AG20443 (cell line): ENCODE measurements at regions not wholly inside any gene's neighbourhood (a gene's known extent, or its start where the extent isn't known, plus 50 kb on each side); places are given as distances from the start of the nearest gene placed in this dataset.
"Not testable (repeated sequence)": the region's sequence is repeated elsewhere in the genome, so short reads cannot be mapped to it uniquely, and the experiment has no call there.

ENCODE experiments used
- DNase-seq: peaks from one replicate; pipeline ENCODE4 v3.0.0; 2012; ENCODE audit warnings: low spot score, mixed read lengths

- no peak for DNase-seq
Measured at GRCh38 chr1:82143108-82143833, 342.5 kb downstream of the ADGRL2 start.

DNA sequence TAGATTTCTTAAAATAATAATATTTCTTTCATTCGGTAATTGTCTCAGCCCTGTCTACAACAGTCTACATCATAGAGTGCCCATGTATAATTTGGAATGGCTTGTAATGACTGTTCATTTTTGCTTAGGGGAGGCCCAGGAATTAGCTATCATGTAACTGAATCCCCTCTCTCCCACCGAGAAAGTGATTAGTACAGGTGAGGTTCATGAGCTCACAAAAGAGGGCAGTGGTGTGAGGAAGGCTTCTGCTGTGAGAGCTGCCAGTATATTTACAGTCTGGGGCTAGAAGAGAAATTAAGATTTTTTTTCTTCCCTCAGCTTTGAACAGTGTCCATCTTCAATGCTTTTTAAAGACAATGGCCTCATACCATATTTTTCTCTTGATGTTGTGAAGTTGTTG, 340.7 kb downstream of the ADGRL2 start:
- DNase-seq = no peak

DNA sequence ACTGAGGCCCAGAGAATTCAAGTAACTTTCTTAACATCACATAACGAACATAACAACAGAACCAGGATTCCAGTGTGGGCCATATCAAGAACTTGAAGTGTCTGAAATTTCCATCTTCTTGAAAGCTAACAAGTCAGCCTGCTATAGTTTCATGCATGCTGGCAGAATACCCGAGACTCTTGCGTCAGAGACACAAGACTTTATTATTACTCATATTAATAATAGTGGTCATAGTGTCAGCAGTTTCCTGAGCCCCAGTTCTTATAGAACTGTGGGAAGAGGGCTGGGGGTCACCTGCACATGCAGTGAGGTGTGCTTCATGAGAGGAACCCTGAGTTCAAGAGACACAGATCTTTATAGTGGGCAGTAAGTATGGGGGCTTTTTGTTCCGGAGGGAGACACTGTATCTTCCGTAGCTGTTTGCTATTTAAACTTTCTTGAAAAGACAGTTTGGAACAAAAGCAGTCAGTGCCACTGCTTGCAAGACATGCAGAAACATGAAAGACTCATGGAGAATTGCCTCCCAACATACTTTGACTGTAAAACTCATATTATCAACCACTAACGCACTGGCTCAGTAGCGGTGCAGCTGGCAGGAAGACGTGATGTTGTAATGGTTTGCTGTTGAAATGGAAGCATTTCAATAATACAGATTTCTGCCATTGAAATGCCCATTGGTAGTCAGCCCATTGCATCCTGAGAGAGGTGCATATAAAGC, 339.2 kb downstream of the ADGRL2 start:
- no peak for DNase-seq

DNA sequence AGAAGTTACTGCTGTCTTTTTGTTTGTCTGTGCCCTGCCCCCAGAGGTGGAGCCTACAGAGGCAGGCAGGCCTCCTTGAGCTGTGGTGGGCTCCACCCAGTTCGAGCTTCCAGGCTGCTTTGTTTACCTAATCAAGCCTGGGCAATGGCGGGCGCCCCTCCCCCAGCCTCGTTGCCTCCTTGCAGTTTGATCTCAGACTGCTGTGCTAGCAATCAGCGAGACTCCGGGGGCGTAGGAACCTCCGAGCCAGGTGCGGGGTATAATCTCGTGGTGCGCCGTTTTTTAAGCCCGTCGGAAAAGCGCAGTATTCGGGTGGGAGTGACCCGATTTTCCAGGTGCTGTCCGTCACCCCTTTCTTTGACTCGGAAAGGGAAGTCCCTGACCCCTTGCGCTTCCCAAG, 335.6 kb downstream of the ADGRL2 start:
- not testable (repeated sequence) for DNase-seq

DNA sequence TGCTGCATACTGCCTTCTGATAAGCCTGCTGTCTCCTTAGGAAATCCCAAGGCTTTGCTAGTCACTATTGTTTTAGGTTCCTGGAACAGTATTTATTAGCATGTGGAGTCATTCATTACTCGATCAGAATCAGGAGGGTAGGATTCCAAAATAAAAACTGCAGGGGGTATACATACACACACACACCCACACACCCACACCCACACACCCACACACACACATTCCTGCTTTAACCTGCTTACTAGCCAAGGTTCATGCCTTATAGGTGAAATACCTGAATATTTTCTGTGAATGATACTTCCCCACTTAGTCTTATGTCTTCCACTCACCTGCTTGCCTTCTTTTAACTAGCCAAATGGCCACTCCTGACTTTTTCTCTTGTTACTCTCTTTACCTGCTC, 325.1 kb downstream of the ADGRL2 start:
- DNase-seq = no peak

DNA sequence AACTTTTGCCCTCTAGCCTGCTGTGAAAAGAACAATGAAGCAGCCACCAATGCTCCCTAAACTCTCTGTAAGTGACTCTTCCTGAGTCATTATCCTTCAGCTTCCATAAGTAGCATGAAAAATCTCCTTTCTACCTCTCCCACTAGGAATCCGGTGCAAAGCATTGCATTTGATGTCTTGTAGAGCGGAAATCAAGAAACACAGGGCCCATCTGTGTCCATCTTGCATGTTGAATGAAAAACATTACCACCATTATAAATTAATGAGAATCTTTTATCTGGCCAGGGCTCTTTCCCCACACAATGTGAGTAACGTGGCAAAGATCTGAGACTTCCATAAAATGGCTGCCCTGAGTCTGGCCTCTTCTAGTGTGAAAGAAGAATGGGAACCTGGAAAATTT, 324.4 kb downstream of the ADGRL2 start:
- no peak for DNase-seq

- DNase-seq = no peak
Measured at GRCh38 chr1:82121421-82121820, 320.7 kb downstream of the ADGRL2 start.

GRCh38 chr1:82116105-82116504, 315.4 kb downstream of the ADGRL2 start:
- no peak for DNase-seq

DNA sequence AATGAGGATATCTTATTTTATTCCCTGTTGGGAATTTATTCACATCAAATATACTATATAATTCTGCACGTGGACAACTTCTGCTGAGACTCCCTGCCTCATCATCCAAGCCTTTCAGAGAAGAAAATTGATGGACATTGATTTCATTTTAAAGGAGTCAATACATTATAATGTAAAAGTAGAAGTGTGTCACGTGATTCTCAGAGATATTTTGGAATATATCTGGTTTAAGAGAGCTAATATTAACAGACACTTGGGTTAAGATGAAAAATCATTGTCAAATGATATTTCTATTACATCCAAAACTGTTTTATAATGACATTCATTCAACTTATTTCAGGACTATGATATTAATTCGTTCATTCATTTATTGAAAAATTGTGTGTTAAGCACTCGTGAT, 314.2 kb downstream of the ADGRL2 start:
- DNase-seq = no peak

- no peak for DNase-seq
Measured at GRCh38 chr1:82110366-82111254, 309.9 kb downstream of the ADGRL2 start.

DNA sequence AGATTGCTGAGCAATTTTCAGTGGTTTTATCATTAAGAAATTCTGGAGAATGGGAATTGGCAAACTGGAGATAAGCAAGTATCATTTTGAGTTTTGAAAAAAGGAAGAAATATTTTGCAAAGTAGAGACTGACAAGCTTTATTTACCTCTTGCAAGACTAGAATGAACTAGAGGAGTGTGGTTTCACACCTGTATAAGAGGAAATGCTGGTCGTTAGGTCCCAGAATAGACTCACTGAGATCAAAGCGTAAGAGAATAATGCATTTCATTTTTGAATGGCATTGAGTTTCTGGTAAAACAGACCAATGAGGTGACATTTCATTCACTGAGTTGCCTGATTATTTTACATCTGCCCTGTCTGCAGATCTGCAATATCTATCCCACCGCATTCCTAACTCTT, 308.1 kb downstream of the ADGRL2 start:
- DNase-seq = no peak

DNA sequence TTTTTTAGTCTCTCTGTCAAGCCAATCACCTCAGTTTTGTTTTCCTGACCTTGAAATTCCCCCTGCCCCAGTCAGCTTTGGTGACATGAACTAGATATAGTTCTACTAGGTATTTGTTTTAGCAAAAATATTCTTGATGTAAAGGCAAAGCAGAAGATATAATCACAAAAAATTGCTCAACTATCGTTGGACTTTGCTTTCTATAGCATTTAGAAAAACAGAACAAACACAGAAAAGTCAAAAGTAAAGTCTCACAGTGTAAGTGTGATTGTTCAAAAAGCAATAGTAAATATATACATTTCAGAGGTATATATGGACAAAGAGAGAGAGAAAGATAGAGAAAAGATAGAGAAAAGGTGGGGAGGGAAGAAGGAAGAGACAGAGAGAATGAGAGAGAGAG, 305.9 kb downstream of the ADGRL2 start:
- no peak for DNase-seq

DNA sequence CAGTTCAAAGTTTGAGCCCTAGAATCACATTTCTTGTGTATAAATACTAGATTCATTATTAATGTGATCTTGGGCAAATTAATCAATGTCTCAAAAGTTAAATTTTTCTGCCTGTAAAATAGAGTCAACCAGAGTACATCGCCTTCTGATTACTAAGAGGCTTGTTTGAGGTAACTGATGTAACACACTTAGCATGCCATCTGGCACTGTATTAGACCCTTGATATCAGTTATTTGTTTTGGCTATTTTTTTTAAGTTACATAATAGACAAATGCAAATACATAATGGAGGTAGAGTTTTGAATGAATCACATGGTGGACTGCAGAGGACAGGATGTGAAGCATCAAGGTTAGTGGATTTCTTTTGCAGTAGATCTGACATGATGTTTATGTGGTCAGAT, 298.4 kb downstream of the ADGRL2 start:
- DNase-seq = no peak

DNA sequence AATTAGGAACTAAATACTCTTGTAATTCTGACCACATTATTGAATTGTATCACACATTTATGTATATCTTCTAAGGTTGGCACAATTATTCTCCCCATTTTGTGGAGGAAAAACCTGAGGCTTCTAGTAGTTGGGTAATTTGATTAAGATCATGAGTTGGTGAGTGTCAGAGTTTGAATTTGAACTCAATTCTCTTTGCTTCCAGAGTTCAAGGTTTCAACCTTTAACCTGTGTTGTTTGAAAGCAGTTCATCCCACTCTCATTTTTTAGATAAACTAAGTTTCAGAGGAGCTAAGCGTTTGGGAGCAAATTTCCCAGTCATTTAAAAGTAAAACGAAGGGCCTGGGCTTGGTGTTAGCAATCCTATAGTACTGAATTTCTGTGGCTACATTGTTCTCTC, 293.4 kb downstream of the ADGRL2 start:
- no peak for DNase-seq

DNA sequence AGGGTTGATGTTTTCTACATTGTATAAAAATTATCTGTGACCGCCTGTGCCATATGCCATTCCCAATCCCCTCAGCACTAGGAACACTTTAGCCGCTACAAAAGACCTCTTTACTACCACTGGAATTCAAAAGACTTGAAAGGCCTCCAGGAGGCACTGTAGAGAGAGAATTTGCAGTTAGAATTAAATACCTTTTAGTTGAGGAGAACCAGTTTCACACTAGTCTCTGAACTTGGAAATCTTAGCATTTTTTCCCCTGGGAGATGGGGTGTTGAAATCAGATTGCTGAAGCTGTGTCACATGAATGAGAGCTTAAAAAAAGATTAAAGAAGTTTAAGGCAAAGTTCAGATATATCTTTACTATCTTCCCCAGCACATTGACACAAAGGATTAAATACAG, 291.0 kb downstream of the ADGRL2 start:
- DNase-seq = no peak

- no peak for DNase-seq
Measured at GRCh38 chr1:82091265-82091664, 290.5 kb downstream of the ADGRL2 start.

DNA sequence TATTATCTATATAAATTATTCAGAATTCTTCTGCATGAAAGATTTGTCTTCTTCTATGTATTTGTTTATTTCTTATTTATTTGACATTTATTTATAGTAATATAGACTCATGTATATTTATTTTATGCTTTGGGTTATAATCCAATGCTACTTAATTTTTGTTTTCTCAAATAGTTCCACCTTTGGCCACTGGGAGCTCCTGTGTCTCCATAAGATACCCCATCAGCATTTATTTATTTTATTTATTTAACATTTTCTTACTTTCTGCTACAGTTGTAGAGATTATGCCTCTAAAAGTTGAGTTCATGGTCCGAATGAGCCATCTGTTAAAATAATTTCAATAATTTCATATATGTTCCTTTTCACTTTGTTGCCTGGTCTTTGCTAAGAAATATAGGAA, 289.4 kb downstream of the ADGRL2 start:
- no peak for DNase-seq

GRCh38 chr1:82086739-82087138, 286.0 kb downstream of the ADGRL2 start:
- peak; percentile 20 for DNase-seq

- no peak for DNase-seq
Measured at GRCh38 chr1:82079607-82080006, 278.9 kb downstream of the ADGRL2 start.

- no peak for DNase-seq
Measured at GRCh38 chr1:82073659-82074058, 272.9 kb downstream of the ADGRL2 start.

- DNase-seq = no peak
Measured at GRCh38 chr1:82073071-82073470, 272.3 kb downstream of the ADGRL2 start.

GRCh38 chr1:82065916-82066315, 265.2 kb downstream of the ADGRL2 start:
- no peak for DNase-seq

- DNase-seq = no peak
Measured at GRCh38 chr1:82064691-82065090, 264.0 kb downstream of the ADGRL2 start.
